SU-DHL-6 (cell line): ENCODE measurements at regions not wholly inside any gene's neighbourhood (a gene's known extent, or its start where the extent isn't known, plus 50 kb on each side); places are given as distances from the start of the nearest gene placed in this dataset.

Experiments
- H2AFZ ChIP-seq: fragments of 200-600 bp; sonication (generic); 2 replicates; pipeline ENCODE4 v1.6.1; 2014; ENCODE audit warnings: low read depth, mild to moderate bottlenecking, moderate library complexity, mixed read lengths, antibody characterized with exemption, low read length; ENCODE audit not compliant: severe bottlenecking
- H3F3A ChIP-seq: fragments of 200-600 bp; shearing (Covaris generic); 2 replicates; pipeline ENCODE4 v1.6.0; 2016; ENCODE audit warnings: antibody characterized with exemption, mild to moderate bottlenecking; ENCODE audit not compliant: insufficient read depth
- H3K27ac ChIP-seq: fragments of 200-600 bp; sonication (generic); 2 replicates; pipeline ENCODE4 v1.5.1; 2016; ENCODE audit warnings: low read depth, mild to moderate bottlenecking, low read length, moderate library complexity, mixed read lengths
- H3K27me3 ChIP-seq: fragments of 200-600 bp; sonication (generic), shearing (Covaris generic); 2 replicates; pipeline ENCODE4 v1.6.0; 2014; ENCODE audit warnings: mild to moderate bottlenecking, low read length
- H3K36me3 ChIP-seq: fragments of 200-600 bp; sonication (generic); 2 replicates; pipeline ENCODE4 v1.6.1; 2014; ENCODE audit warnings: mild to moderate bottlenecking, low read length, mixed read lengths
- H3K4me2 ChIP-seq: fragments of 300-600, 200-600 bp; shearing (Covaris generic), sonication (generic); 2 replicates; pipeline ENCODE4 v1.6.0; 2014; ENCODE audit warnings: low read length, low read depth, mild to moderate bottlenecking; ENCODE audit not compliant: poor library complexity, severe bottlenecking
- H3K4me3 ChIP-seq: fragments of 200-600 bp; sonication (generic); 2 replicates; pipeline ENCODE4 v1.5.1; 2014; ENCODE audit warnings: antibody characterized with exemption, low read length, mild to moderate bottlenecking, mixed read lengths; ENCODE audit not compliant: insufficient read depth, poor library complexity, severe bottlenecking
- H3K79me2 ChIP-seq: fragments of 200-600 bp; sonication (generic); 2 replicates; pipeline ENCODE4 v1.6.1; 2014; ENCODE audit warnings: mild to moderate bottlenecking, low read length, moderate library complexity; ENCODE audit not compliant: insufficient read depth
- H3K9ac ChIP-seq: fragments of 200-600 bp; sonication (generic); 2 replicates; pipeline ENCODE4 v1.7.0; 2014; ENCODE audit warnings: mild to moderate bottlenecking, low read length
- H3K9me2 ChIP-seq: fragments of 200-600 bp; sonication (generic); replicated peaks from 2 replicates; pipeline ENCODE4 v1.6.1; 2014; ENCODE audit warnings: low read length; ENCODE audit not compliant: insufficient read depth
- H3K9me3 ChIP-seq: fragments of 200-600 bp; sonication (generic); 2 replicates; pipeline ENCODE4 v1.6.1; 2014; ENCODE audit warnings: low read length, mixed read lengths; ENCODE audit not compliant: insufficient read depth
- H4K20me1 ChIP-seq: fragments of 200-600 bp; sonication (generic); 2 replicates; pipeline ENCODE4 v1.6.1; 2014; ENCODE audit warnings: low read depth, mild to moderate bottlenecking, antibody characterized with exemption, low read length, moderate library complexity, mixed read lengths
- CTCF ChIP-seq: fragments of 200-600 bp; sonication (generic); IDR thresholded peaks from one replicate; pipeline ENCODE4 v1.5.1; 2017; ENCODE audit warnings: antibody characterized with exemption, mild to moderate bottlenecking, low read length, moderate library complexity; ENCODE audit not compliant: insufficient read depth, poor library complexity, severe bottlenecking
- EZH2phosphoT487 ChIP-seq: fragments of 200-600 bp; sonication (generic), shearing (Covaris generic); conservative IDR thresholded peaks from 2 replicates; pipeline ENCODE4 v1.6.1; 2018; ENCODE audit warnings: mild to moderate bottlenecking, antibody characterized with exemption, low read length, moderate library complexity, mixed read lengths

DNA sequence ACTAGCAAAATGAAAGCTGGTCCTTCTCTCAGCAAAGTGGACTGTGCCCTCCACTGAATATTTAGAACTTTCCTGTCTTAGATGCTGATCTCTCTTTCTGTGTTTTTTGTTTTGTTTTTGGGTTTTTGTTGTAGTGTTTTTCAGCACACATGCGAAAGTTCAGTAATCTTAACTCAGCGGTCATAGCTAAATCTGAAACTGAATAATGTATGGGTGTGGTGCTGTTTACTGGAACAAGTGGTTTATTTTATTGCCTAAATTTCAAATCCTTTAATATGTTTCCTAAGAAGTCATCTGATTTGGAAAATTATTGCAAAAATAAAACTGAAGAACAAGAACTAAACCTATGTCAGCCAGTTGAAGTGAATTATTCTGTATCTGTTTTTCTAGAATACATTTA, 116.0 kb upstream of the LRIG3 start:
- no peaks in the 10 kb centered on the region for H3K27me3 ChIP-seq
- H3K9me2 ChIP-seq, result no peaks in the 10 kb centered on the region
- TF ChIP-seq CTCF, result no peak
- TF ChIP-seq EZH2phosphoT487, result no peak
- no peaks in the 10 kb centered on the region for H3K9me3 ChIP-seq
- no peaks in the 10 kb centered on the region for H3K36me3 ChIP-seq
- no peak overlapping the region for H3K9ac ChIP-seq
- no peaks in the 10 kb centered on the region; the same call in 1 of the 2 replicates for H4K20me1 ChIP-seq
- H3F3A ChIP-seq, result no peaks in the 10 kb centered on the region
- H3K79me2 ChIP-seq, result no peaks in the 10 kb centered on the region
- H2AFZ ChIP-seq, result no peak overlapping the region
- H3K4me3 ChIP-seq, result no peak overlapping the region
- H3K27ac ChIP-seq, result no peak overlapping the region
- H3K4me2 ChIP-seq, result no peak overlapping the region

DNA sequence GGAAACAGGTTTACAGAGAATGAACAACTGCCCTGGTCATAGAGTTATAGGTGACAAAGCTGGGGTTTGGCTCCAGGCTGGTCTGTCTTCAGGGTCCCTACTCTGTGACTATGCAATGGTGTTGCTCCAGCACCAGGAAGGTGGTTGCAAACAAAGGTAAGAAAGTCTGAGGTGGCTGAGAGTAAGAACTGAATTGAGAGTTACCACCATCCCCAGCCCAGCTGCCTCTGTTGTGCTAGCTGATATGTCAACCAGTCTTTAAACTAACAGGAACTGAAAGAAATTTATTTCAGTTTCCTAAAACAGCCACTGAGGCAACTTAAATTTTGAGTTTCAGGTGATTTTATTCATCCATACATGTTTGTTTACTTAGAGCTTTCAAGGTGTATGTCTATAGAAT, 111.0 kb upstream of the LRIG3 start:
- H3F3A ChIP-seq, result no peaks in the 10 kb centered on the region
- H3K9me3 ChIP-seq, result no peaks in the 10 kb centered on the region
- no peak overlapping the region for H3K4me3 ChIP-seq
- TF ChIP-seq CTCF, result no peak
- H2AFZ ChIP-seq, result no peak overlapping the region
- no peaks in the 10 kb centered on the region for H4K20me1 ChIP-seq
- H3K4me2 ChIP-seq, result no peak overlapping the region
- no peak overlapping the region for H3K9ac ChIP-seq
- H3K79me2 ChIP-seq, result no peaks in the 10 kb centered on the region
- no peaks in the 10 kb centered on the region for H3K27me3 ChIP-seq
- H3K9me2 ChIP-seq, result no peaks in the 10 kb centered on the region
- no peaks in the 10 kb centered on the region for H3K36me3 ChIP-seq
- H3K27ac ChIP-seq, result no peak overlapping the region

GRCh38 chr12:59030415-59030814, 110.1 kb upstream of the LRIG3 start:
- Histone ChIP-seq H3K9me3 (no peaks in the 10 kb centered on the region), H2AFZ (no peak overlapping the region), H3K79me2 (no peaks in the 10 kb centered on the region), H3K4me2 (no peak overlapping the region), H3K9ac (no peak overlapping the region), H3K9me2 (no peaks in the 10 kb centered on the region), H3K27me3 (no peaks in the 10 kb centered on the region), H3K36me3 (no peaks in the 10 kb centered on the region), H4K20me1 (no peaks in the 10 kb centered on the region), H3F3A (no peaks in the 10 kb centered on the region), H3K27ac (no peak overlapping the region), H3K4me3 (no peak overlapping the region)
- TF ChIP-seq EZH2phosphoT487 (no peak), CTCF (no peak)

DNA sequence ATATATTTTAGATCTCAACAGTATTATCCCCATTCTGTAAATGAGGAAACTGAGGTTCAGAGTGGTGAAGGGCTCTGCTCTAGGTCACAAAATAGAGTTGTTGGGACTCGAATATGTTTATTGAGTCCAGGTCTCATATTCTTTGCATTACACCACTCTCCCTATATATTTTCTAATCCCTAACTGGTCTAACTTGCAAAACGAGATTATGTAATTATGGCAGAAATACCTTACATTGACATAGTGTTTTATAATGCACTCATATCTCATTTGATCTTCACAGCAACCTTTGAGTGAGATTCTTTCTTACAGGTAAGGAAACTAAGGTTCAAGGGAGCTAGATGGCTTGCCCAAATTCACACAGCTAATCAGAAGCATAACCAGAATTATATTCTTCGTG, 106.9 kb upstream of the LRIG3 start:
- H4K20me1 ChIP-seq, result no peaks in the 10 kb centered on the region
- no peak for TF ChIP-seq CTCF
- TF ChIP-seq EZH2phosphoT487, result no peak
- no peak overlapping the region for H3K4me2 ChIP-seq
- H2AFZ ChIP-seq, result no peak overlapping the region
- no peak overlapping the region for H3K4me3 ChIP-seq
- no peaks in the 10 kb centered on the region for H3K27me3 ChIP-seq
- H3K9me3 ChIP-seq, result no peaks in the 10 kb centered on the region
- no peaks in the 10 kb centered on the region for H3K36me3 ChIP-seq
- H3K9ac ChIP-seq, result no peak overlapping the region
- H3K9me2 ChIP-seq, result no peaks in the 10 kb centered on the region
- no peaks in the 10 kb centered on the region for H3F3A ChIP-seq
- H3K79me2 ChIP-seq, result no peaks in the 10 kb centered on the region
- H3K27ac ChIP-seq, result no peak overlapping the region
